Suprapubic skin (tissue), 4 donors: ENCODE measurements at regions not wholly inside any gene's neighbourhood (a gene's known extent, or its start where the extent isn't known, plus 50 kb on each side); places are given as distances from the start of the nearest gene placed in this dataset.

Source experiments
- CTCF ChIP-seq, 2 donors: fragments of 200-600 bp in 1 of 2; fragments of 450-650 bp in 1 of 2; sonication (generic) in 1 of 2; IDR thresholded peaks; one replicate each; pipeline ENCODE4 v1.5.1; 2016 to 2019; ENCODE audit warnings: antibody characterized with exemption in 2 of 2, mild to moderate bottlenecking in 1 of 2, moderate library complexity in 1 of 2
- EP300 ChIP-seq: sonication (generic); formaldehyde crosslinking; IDR thresholded peaks from one replicate; pipeline ENCODE4 v1.6.1; 2017; ENCODE audit warnings: antibody characterized with exemption
- POLR2A ChIP-seq, 2 donors: fragments of 450-650 bp; IDR thresholded peaks; one replicate each; pipeline ENCODE4 v1.6.1; 2017; ENCODE audit warnings: antibody characterized with exemption in 2 of 2, mild to moderate bottlenecking in 2 of 2, moderate library complexity in 2 of 2
- POLR2AphosphoS5 ChIP-seq, 3 donors: sonication (generic); formaldehyde crosslinking; IDR thresholded peaks; one replicate each; pipeline ENCODE4 v1.6.1; 2017; ENCODE audit warnings: antibody characterized with exemption in 3 of 3

- TF ChIP-seq CTCF (IDR thresholded peaks at IDR 0.05): no peak
- no peak for TF ChIP-seq POLR2A (IDR thresholded peaks at IDR 0.05)
- no peak for TF ChIP-seq POLR2AphosphoS5 (IDR thresholded peaks at IDR 0.05)
- TF ChIP-seq EP300: no peak
These were observed 174.8 kb downstream of the ZNF248 start for GRCh38 chr10:37682617-37683016.
